ENCODE measurements at regions not wholly inside any gene's neighbourhood (a gene's known extent, or its start where the extent isn't known, plus 50 kb on each side); places are given as distances from the start of the nearest gene placed in this dataset.

DNA sequence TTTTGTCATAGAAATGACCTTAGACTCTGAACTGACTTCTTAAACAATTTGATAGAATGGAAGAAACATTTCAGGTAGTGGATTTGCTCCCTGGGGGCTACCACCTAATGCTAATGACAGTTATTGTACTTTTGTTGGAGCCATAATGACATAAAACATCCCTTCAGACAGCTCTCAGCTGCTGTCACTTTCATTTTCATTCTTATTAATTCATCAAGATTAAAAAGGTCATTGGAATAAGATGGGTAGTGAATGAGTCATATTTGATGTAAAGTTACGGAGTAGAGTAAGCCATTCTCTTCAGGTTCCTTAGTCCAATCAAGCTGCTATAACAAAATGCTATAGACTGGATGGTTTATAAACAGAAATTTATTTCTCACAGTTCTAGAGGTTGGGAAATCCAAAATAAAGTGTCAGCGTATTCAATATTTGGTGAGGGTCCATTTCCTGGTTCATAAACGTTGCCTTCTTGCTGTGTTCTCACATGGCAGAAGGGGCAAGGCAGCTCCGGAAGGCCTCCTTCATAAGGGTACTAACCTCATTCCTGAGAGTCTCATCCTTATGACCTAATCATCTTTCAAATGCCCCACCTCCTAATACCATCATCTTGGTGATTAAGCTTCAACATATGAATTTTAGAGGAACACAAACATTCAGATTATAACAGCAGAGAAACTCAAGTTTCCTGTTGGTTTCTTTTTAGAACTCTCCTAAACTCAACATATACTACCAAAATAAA is 268.5 kb downstream of the ARAP2 start:
- DNase-seq (peak in 1 of 2 donors; percentile 11), FAIRE-seq (no peak)
- Histone ChIP-seq H3K9me3 (ENCODE audit: control insufficient read depth in 2 of 2, insufficient read depth in 1 of 2, low read depth in 1 of 2, low read length in 1 of 2) (no peaks in the 10 kb centered on the region), H3K27ac (ENCODE audit: low read depth in 1 of 3, low read length in 2 of 3) (no peak overlapping the region), H3K36me3 (ENCODE audit: control insufficient read depth in 3 of 3, insufficient read depth in 2 of 3, low read depth in 1 of 3, low read length in 3 of 3) (no peaks in the 10 kb centered on the region), H3K27me3 (ENCODE audit: control insufficient read depth in 3 of 3, insufficient read depth in 3 of 3, low read length in 3 of 3) (no peaks in the 10 kb centered on the region), H3K4me3 (ENCODE audit: low read depth in 1 of 3, low read length in 3 of 3) (no peak overlapping the region), H3K4me1 (ENCODE audit: control insufficient read depth in 3 of 3, insufficient read depth in 2 of 3, low read depth in 1 of 3, low read length in 2 of 3) (no peaks in the 10 kb centered on the region)
- 66 to 76% (median 71%) methylated on average over 4 of the region's 4 CpGs for WGBS, 3 donors

DNA sequence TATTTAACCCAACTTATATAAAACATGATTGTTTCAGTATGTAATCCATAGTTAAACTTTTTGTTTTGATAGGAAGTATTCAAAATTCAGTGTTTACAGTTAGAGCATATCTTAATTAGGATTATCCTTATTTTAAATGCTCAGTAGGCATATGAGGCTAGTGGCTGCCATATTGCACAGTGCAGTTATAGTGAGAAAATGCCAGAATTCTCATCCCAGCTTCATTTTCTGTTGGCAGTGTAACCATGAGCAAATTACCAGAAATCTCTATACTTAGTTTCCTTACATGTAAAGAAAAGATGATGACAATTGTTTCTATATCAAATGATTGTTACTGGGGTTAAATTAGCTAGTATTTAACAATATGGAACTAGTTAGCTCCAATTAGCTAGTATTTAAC is 265.8 kb downstream of the ARAP2 start:
- Histone ChIP-seq H3K27me3 (ENCODE audit: control insufficient read depth in 3 of 3, insufficient read depth in 3 of 3, low read length in 3 of 3) (no peaks in the 10 kb centered on the region), H3K4me1 (ENCODE audit: control insufficient read depth in 3 of 3, insufficient read depth in 2 of 3, low read depth in 1 of 3, low read length in 2 of 3) (no peaks in the 10 kb centered on the region), H3K36me3 (ENCODE audit: control insufficient read depth in 3 of 3, insufficient read depth in 2 of 3, low read depth in 1 of 3, low read length in 3 of 3) (no peaks in the 10 kb centered on the region), H3K4me3 (ENCODE audit: low read depth in 1 of 3, low read length in 3 of 3) (no peak overlapping the region), H3K9me3 (ENCODE audit: control insufficient read depth in 2 of 2, insufficient read depth in 1 of 2, low read depth in 1 of 2, low read length in 1 of 2) (no peaks in the 10 kb centered on the region), H3K27ac (ENCODE audit: low read depth in 1 of 3, low read length in 2 of 3) (no peak overlapping the region)
- FAIRE-seq (no peak), DNase-seq (no peak)

DNA sequence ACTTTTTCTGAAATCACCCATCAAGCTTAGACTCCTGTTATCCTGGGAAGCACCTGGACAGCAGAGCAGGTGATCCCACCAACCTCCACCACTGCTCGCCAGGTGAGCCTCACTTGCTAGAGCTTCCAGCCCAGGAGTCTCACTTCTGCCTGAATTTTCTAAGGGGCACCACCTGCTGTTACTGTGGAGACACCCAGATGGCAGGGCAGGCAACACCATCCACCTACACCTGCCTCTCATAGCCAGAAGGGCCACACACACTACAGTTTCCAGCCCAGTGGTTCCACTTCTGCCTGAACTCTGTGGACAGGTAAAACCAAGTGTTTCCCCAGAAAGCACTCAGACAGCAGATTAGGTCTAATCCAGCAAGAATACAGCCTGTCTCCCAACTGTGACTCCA is 262.0 kb downstream of the ARAP2 start:
- no peaks in the 10 kb centered on the region for H3K9me3 ChIP-seq (ENCODE audit: control insufficient read depth in 2 of 2, insufficient read depth in 1 of 2, low read depth in 1 of 2, low read length in 1 of 2)
- DNase-seq = no peak
- H3K4me3 ChIP-seq (ENCODE audit: low read depth in 1 of 3, low read length in 3 of 3) = no peak overlapping the region
- no peaks in the 10 kb centered on the region for H3K27me3 ChIP-seq (ENCODE audit: control insufficient read depth in 3 of 3, insufficient read depth in 3 of 3, low read length in 3 of 3)
- H3K4me1 ChIP-seq (ENCODE audit: control insufficient read depth in 3 of 3, insufficient read depth in 2 of 3, low read depth in 1 of 3, low read length in 2 of 3) = no peaks in the 10 kb centered on the region
- H3K27ac ChIP-seq (ENCODE audit: low read depth in 1 of 3, low read length in 2 of 3) = no peak overlapping the region
- no peak for FAIRE-seq
- WGBS, 3 donors = 93 to 100% (median 94%) methylated on average over 1 of the region's 1 CpG
- no peaks in the 10 kb centered on the region for H3K36me3 ChIP-seq (ENCODE audit: control insufficient read depth in 3 of 3, insufficient read depth in 2 of 3, low read depth in 1 of 3, low read length in 3 of 3)

DNA sequence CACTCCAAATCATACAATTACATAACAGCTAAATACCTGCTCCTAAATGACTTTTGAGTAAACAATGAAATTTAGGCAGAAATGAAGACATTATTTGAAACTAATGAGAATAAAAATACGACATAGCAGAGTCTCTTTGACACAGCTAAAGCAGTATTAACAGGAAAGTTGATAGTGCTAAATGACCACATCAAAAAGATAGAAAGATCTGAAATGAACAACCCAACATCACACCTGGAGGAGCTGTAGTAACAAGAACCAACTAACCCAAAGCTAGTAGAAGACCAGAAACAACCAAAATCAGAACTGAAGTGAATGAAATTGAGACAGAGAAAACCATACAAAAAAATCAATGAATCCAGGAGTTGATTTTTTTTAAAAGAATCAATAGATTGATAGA is 257.8 kb downstream of the ARAP2 start:
- DNase-seq = no peak

DNA sequence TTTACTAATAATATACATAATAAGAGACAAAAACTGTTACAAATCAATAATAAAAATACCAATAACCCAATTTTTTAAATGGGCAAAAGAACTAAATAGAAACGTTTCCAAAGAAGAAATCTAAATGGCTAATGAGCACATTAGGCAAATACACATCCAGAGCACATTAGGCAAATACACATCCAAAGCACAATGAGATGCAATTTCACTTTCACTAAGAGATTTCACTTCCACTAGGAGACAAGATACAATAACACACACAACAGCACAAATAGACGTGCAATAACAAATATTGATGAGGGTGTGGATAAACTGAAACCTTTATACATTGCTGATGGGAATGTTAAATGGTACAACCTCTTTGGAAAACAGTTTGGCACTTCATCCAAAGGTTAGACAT is 250.7 kb downstream of the ARAP2 start:
- H3K27ac ChIP-seq (ENCODE audit: low read depth in 1 of 3, low read length in 2 of 3) = no peak overlapping the region
- no peaks in the 10 kb centered on the region for H3K36me3 ChIP-seq (ENCODE audit: control insufficient read depth in 3 of 3, insufficient read depth in 2 of 3, low read depth in 1 of 3, low read length in 3 of 3)
- H3K9me3 ChIP-seq (ENCODE audit: control insufficient read depth in 2 of 2, insufficient read depth in 1 of 2, low read depth in 1 of 2, low read length in 1 of 2) = no peaks in the 10 kb centered on the region
- H3K4me3 ChIP-seq (ENCODE audit: low read depth in 1 of 3, low read length in 3 of 3) = no peak overlapping the region
- H3K4me1 ChIP-seq (ENCODE audit: control insufficient read depth in 3 of 3, insufficient read depth in 2 of 3, low read depth in 1 of 3, low read length in 2 of 3) = no peaks in the 10 kb centered on the region
- FAIRE-seq (no peak), DNase-seq (no peak)
- no peaks in the 10 kb centered on the region for H3K27me3 ChIP-seq (ENCODE audit: control insufficient read depth in 3 of 3, insufficient read depth in 3 of 3, low read length in 3 of 3)
- WGBS, 3 donors = 49 to 60% (median 53%) methylated on average over 2 of the region's 2 CpGs

More for the DNA sequence above, 257.8 kb downstream of the ARAP2 start:
- Histone ChIP-seq H3K4me3 (ENCODE audit: low read depth in 1 of 3, low read length in 3 of 3) (no peak overlapping the region), H3K4me1 (ENCODE audit: control insufficient read depth in 3 of 3, insufficient read depth in 2 of 3, low read depth in 1 of 3, low read length in 2 of 3) (no peaks in the 10 kb centered on the region), H3K27ac (ENCODE audit: low read depth in 1 of 3, low read length in 2 of 3) (no peak overlapping the region), H3K27me3 (ENCODE audit: control insufficient read depth in 3 of 3, insufficient read depth in 3 of 3, low read length in 3 of 3) (no peaks in the 10 kb centered on the region), H3K36me3 (ENCODE audit: control insufficient read depth in 3 of 3, insufficient read depth in 2 of 3, low read depth in 1 of 3, low read length in 3 of 3) (no peaks in the 10 kb centered on the region), H3K9me3 (ENCODE audit: control insufficient read depth in 2 of 2, insufficient read depth in 1 of 2, low read depth in 1 of 2, low read length in 1 of 2) (no peaks in the 10 kb centered on the region)
- FAIRE-seq = no peak
- 69 to 76% (median 70%) methylated on average over 1 of the region's 1 CpG for WGBS, 3 donors

DNA sequence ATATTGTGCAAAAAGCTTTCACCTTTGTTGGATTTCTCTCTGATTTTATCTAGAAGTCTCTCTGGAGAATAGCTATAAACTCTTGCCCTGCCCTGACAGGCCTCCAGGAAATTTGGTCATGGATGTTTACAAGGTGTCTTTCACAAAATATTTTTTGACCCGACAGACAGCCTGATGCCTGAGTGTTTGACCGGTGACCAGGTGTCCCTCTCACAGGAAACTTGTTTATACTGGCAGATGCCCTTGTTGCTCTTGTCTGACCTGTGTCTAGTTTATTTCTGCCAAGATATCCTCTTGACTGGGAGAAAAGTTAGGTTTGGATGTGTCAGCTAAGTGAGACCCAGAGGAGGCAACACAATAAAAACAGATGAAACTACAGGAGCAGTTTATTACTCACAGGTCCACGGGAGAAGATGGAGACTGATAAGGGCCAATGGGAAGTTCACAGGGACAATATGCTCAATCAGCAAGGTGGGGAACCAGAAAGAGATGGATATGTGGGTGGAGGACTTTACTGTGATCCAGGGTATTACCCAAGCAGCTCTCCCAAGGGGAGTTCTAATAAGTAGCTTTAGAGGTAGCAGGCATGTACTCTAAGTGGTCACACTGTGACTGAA is 243.3 kb downstream of the ARAP2 start:
- FAIRE-seq = no peak
- no peaks in the 10 kb centered on the region for H3K9me3 ChIP-seq (ENCODE audit: control insufficient read depth in 2 of 2, insufficient read depth in 1 of 2, low read depth in 1 of 2, low read length in 1 of 2)
- 55 to 73% (median 73%) methylated on average over 3 of the region's 3 CpGs for WGBS, 3 donors

DNA sequence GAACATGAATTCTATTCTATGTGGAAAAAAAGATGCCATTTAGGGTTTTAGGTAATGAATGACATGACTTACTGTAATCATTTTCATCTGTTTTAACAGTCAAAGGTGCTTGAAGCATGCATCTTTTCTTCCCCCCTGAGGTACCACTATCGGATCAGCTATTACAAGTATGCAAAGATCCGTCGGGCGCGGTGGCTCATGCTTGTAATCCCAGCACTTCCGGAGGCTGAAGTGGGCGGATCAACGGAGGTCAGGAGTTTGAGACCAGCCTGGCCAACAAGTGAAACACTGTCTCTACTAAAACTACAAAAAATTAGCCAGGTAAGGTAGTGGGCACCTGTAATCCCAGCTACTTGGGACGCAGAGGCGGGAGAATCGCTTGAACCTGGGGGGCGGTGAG is 241.3 kb downstream of the ARAP2 start:
- Histone ChIP-seq H3K4me3 (ENCODE audit: low read depth in 1 of 3, low read length in 3 of 3) (no peak overlapping the region), H3K9me3 (ENCODE audit: control insufficient read depth in 2 of 2, insufficient read depth in 1 of 2, low read depth in 1 of 2, low read length in 1 of 2) (no peaks in the 10 kb centered on the region), H3K36me3 (ENCODE audit: control insufficient read depth in 3 of 3, insufficient read depth in 2 of 3, low read depth in 1 of 3, low read length in 3 of 3) (no peaks in the 10 kb centered on the region), H3K27me3 (ENCODE audit: control insufficient read depth in 3 of 3, insufficient read depth in 3 of 3, low read length in 3 of 3) (no peaks in the 10 kb centered on the region), H3K27ac (ENCODE audit: low read depth in 1 of 3, low read length in 2 of 3) (no peak overlapping the region), H3K4me1 (ENCODE audit: control insufficient read depth in 3 of 3, insufficient read depth in 2 of 3, low read depth in 1 of 3, low read length in 2 of 3) (peaks cover 0 to 2% (median 0%) of the 10 kb centered on the region in 3 donors)
- 96 to 99% (median 97%) methylated on average over 12 of the region's 12 CpGs for WGBS, 3 donors
- FAIRE-seq (no peak), DNase-seq (no peak)

More for the DNA sequence above, 243.3 kb downstream of the ARAP2 start:
- Histone ChIP-seq H3K27ac (ENCODE audit: low read depth in 1 of 3, low read length in 2 of 3) (no peak overlapping the region), H3K27me3 (ENCODE audit: control insufficient read depth in 3 of 3, insufficient read depth in 3 of 3, low read length in 3 of 3) (no peaks in the 10 kb centered on the region), H3K36me3 (ENCODE audit: control insufficient read depth in 3 of 3, insufficient read depth in 2 of 3, low read depth in 1 of 3, low read length in 3 of 3) (no peaks in the 10 kb centered on the region), H3K4me1 (ENCODE audit: control insufficient read depth in 3 of 3, insufficient read depth in 2 of 3, low read depth in 1 of 3, low read length in 2 of 3) (peaks cover 0 to 2% (median 0%) of the 10 kb centered on the region in 3 donors), H3K4me3 (ENCODE audit: low read depth in 1 of 3, low read length in 3 of 3) (no peak overlapping the region)
- DNase-seq = no peak

DNA sequence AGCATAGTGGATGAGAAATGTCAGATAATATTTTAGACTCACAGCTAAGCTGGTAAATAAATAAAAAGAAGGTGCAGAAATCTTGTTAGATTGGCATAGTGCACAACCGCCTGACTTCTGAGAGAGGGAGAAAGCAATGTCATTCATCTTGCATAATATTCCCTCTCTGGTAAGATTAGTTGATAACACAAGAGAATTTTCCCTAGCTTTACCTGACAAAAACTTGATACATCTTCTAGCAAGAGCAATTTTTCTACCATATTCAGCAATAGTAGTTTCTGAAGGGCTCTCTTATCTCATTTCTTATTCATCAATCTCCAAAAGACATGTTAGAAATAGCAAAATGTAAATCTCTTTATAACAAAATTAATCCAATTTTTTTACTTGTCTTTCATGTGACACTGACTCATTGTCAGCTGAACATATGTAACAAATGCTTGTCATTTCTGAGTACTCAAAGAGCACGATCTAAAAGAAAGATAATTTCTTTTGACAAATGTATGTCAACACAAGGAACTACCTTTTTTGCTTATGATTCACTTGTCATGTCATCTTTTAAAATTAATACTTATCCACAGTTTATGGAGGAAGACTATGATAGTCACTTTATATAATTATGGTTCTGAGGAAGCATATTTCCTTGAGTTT is 240.0 kb downstream of the ARAP2 start:
- DNase-seq (no peak), FAIRE-seq (no peak)
- Histone ChIP-seq H3K27me3 (ENCODE audit: control insufficient read depth in 3 of 3, insufficient read depth in 3 of 3, low read length in 3 of 3) (no peaks in the 10 kb centered on the region), H3K9me3 (ENCODE audit: control insufficient read depth in 2 of 2, insufficient read depth in 1 of 2, low read depth in 1 of 2, low read length in 1 of 2) (no peaks in the 10 kb centered on the region), H3K36me3 (ENCODE audit: control insufficient read depth in 3 of 3, insufficient read depth in 2 of 3, low read depth in 1 of 3, low read length in 3 of 3) (no peaks in the 10 kb centered on the region), H3K27ac (ENCODE audit: low read depth in 1 of 3, low read length in 2 of 3) (no peak overlapping the region), H3K4me3 (ENCODE audit: low read depth in 1 of 3, low read length in 3 of 3) (no peak overlapping the region), H3K4me1 (ENCODE audit: control insufficient read depth in 3 of 3, insufficient read depth in 2 of 3, low read depth in 1 of 3, low read length in 2 of 3) (peaks cover 0 to 2% (median 0%) of the 10 kb centered on the region in 3 donors)
- WGBS, 3 donors = 69 to 74% (median 69%) methylated on average over 2 of the region's 2 CpGs

Data from small intestine (tissue), 7 donors.